Ishikawa (cell line): ENCODE measurements at regions not wholly inside any gene's neighbourhood (a gene's known extent, or its start where the extent isn't known, plus 50 kb on each side); places are given as distances from the start of the nearest gene placed in this dataset.

Experiments used
- CEBPB ChIP-seq: IDR thresholded peaks from 2 replicates; pipeline ENCODE4 v1.6.1; 2012
- CREB1 ChIP-seq: IDR thresholded peaks from 2 replicates; pipeline ENCODE4 v1.6.1; 2012; ENCODE audit warnings: low read depth
- EGR1 ChIP-seq: IDR thresholded peaks from 2 replicates; pipeline ENCODE4 v1.6.1; 2012
- EP300 ChIP-seq: IDR thresholded peaks from 2 replicates; pipeline ENCODE4 v1.6.1; 2012; ENCODE audit warnings: borderline replicate concordance
- FOXM1 ChIP-seq: IDR thresholded peaks from 2 replicates; pipeline ENCODE4 v1.6.1; 2012; ENCODE audit warnings: low read depth, borderline replicate concordance
- MAX ChIP-seq: IDR thresholded peaks from 2 replicates; pipeline ENCODE4 v1.6.1; 2012
- NFIC ChIP-seq: IDR thresholded peaks from 2 replicates; pipeline ENCODE4 v1.6.1; 2012
- RAD21 ChIP-seq: IDR thresholded peaks from 2 replicates; pipeline ENCODE4 v1.6.1; 2012; ENCODE audit warnings: low read depth
- TAF1 ChIP-seq: IDR thresholded peaks from 2 replicates; pipeline ENCODE4 v1.6.1; 2012; ENCODE audit warnings: low read depth, mild to moderate bottlenecking
- TCF12 ChIP-seq: IDR thresholded peaks from 2 replicates; pipeline ENCODE4 v1.6.1; 2012; ENCODE audit warnings: low read depth
- TEAD4 ChIP-seq: IDR thresholded peaks from 2 replicates; pipeline ENCODE4 v1.6.1; 2012
- USF1 ChIP-seq: IDR thresholded peaks from 2 replicates; pipeline ENCODE4 v1.6.1; 2012
- YY1 ChIP-seq: IDR thresholded peaks from 2 replicates; pipeline ENCODE4 v1.6.1; 2012; ENCODE audit warnings: low read depth
- ZBTB7A ChIP-seq: IDR thresholded peaks from 2 replicates; pipeline ENCODE4 v1.6.1; 2012; ENCODE audit warnings: low read depth
- TF ChIP-seq, protein P1 (sequence below): IDR thresholded peaks from 2 replicates; pipeline ENCODE4 v1.6.1; 2012; ENCODE audit warnings: low read depth, mild to moderate bottlenecking

DNA sequence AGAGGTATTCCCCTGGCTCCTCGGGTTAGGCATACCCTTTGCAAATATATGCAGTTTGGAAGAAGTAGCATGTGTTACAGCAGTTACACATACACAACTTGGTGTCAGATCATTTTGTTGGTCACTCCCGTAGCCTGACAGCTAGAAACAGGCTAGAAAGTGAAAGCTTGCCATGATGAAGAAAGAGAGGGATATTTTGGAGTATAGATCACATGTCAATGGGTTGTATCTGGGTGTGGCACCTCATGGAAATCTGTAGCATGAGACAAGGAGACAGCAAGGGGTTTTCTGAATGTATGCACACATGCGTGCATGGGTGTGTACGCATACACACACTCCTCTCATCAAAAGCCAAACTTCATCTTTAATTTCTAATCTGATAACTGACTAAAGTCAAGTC lies 1914.5 kb upstream of the PIK3C3 start:
- TF ChIP-seq TEAD4, result no peak
- TF ChIP-seq USF1, result no peak
- TF ChIP-seq, protein P1, sequence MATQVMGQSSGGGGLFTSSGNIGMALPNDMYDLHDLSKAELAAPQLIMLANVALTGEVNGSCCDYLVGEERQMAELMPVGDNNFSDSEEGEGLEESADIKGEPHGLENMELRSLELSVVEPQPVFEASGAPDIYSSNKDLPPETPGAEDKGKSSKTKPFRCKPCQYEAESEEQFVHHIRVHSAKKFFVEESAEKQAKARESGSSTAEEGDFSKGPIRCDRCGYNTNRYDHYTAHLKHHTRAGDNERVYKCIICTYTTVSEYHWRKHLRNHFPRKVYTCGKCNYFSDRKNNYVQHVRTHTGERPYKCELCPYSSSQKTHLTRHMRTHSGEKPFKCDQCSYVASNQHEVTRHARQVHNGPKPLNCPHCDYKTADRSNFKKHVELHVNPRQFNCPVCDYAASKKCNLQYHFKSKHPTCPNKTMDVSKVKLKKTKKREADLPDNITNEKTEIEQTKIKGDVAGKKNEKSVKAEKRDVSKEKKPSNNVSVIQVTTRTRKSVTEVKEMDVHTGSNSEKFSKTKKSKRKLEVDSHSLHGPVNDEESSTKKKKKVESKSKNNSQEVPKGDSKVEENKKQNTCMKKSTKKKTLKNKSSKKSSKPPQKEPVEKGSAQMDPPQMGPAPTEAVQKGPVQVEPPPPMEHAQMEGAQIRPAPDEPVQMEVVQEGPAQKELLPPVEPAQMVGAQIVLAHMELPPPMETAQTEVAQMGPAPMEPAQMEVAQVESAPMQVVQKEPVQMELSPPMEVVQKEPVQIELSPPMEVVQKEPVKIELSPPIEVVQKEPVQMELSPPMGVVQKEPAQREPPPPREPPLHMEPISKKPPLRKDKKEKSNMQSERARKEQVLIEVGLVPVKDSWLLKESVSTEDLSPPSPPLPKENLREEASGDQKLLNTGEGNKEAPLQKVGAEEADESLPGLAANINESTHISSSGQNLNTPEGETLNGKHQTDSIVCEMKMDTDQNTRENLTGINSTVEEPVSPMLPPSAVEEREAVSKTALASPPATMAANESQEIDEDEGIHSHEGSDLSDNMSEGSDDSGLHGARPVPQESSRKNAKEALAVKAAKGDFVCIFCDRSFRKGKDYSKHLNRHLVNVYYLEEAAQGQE, result no peak
- TF ChIP-seq CEBPB, result no peak
- no peak for TF ChIP-seq EGR1
- no peak for TF ChIP-seq TCF12
- no peak for TF ChIP-seq EP300
- no peak for TF ChIP-seq FOXM1
- no peak for TF ChIP-seq MAX

DNA sequence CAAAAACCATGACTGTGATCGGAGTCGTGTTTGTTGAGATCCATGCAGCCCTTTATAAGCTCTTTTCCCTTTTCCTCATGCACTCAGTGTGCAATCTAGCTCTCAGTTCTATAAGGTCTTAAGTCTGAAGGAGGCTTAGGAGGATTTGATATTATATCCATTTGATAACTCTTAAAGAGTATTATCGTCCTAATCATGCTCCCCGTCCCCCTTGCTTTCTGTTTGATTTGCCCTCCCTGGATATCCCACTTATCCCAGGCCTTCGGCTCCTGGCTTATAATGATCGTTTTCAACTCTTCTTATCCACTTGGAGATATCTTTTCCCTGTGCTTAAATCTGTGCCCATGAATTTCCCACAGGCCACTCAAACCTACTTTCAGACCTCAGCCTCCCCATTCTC lies 1917.7 kb upstream of the PIK3C3 start:
- TF ChIP-seq USF1, result no peak
- no peak for TF ChIP-seq ZBTB7A
- TF ChIP-seq RAD21, result no peak
- no peak for TF ChIP-seq TAF1
- no peak for TF ChIP-seq EP300
- TF ChIP-seq TCF12, result no peak

- no peak for TF ChIP-seq TCF12
- no peak for TF ChIP-seq TAF1
- no peak for TF ChIP-seq CEBPB
- no peak for TF ChIP-seq EGR1
- TF ChIP-seq TEAD4, result no peak
- no peak for TF ChIP-seq NFIC
- TF ChIP-seq USF1, result no peak
- no peak for TF ChIP-seq MAX
Observed at GRCh38 chr18:40036861-40037260, 1918.2 kb upstream of the PIK3C3 start.

GRCh38 chr18:40035966-40036365 lies 1919.1 kb upstream of the PIK3C3 start:
- no peak for TF ChIP-seq FOXM1

GRCh38 chr18:40032076-40032475 lies 1923.0 kb upstream of the PIK3C3 start:
- TF ChIP-seq CREB1 (no peak), TEAD4 (no peak), CEBPB (no peak), TAF1 (no peak), EP300 (no peak), RAD21 (no peak), ZBTB7A (no peak), EGR1 (no peak), FOXM1 (no peak), USF1 (no peak), MAX (no peak), YY1 (no peak), NFIC (no peak), TCF12 (no peak)
- TF ChIP-seq, protein P1, result no peak

- TF ChIP-seq EGR1, result no peak
- TF ChIP-seq USF1, result no peak
- no peak for TF ChIP-seq FOXM1
Observed at GRCh38 chr18:40031435-40031834, 1923.6 kb upstream of the PIK3C3 start.
